Activated naive CD4-positive, alpha-beta T cell treated with anti-CD3 and anti-CD28 coated beads, Interleukin-2, amount 50 U/mL, for 16 hours (primary cell): ENCODE measurements at regions not wholly inside any gene's neighbourhood (a gene's known extent, or its start where the extent isn't known, plus 50 kb on each side); places are given as distances from the start of the nearest gene placed in this dataset.
"Not testable (repeated sequence)": the region's sequence is repeated elsewhere in the genome, so short reads cannot be mapped to it uniquely, and the experiment has no call there.

Experiments used
- DNase-seq: peaks from one replicate; pipeline ENCODE4 v3.0.0-alpha.2; 2020

DNA sequence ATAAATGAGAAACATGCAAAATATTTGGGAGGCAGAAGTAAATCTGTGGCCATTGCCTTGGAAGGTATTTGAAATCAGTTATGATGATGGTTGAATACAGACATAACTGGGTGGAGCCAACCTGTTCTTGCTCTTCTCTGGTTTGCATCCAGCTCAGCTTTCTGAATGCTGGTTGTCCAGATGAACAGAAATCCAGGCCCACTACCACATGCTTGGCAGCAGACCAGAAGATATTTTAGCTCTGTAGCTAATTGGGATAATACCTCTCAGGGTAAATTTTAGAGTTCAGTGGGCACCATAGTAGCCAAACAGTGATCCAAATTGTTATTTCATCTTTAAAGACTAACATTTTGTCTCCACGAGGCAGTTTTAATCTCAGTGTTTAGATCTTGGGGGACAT, 308.3 kb downstream of the RAB38 start:
- no peak for DNase-seq

DNA sequence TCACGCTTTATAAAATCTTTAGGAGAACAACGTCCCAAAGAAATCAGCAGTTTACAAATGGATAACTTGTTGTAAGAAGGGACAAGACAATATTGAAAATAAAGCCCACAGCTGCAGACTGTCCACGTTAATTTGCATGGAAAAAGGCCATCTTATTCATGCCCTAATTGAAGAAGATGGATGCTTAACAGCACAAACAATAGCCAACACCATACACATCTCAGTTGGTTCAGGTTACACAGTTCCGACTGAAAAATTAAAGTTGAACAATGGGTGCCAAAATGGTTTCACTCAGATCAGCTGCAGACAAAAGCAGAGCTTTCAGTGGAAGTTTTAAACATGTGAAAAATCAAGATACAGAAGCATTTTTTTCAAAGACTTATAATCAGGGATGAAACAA, 314.2 kb downstream of the RAB38 start:
- no peak for DNase-seq

DNA sequence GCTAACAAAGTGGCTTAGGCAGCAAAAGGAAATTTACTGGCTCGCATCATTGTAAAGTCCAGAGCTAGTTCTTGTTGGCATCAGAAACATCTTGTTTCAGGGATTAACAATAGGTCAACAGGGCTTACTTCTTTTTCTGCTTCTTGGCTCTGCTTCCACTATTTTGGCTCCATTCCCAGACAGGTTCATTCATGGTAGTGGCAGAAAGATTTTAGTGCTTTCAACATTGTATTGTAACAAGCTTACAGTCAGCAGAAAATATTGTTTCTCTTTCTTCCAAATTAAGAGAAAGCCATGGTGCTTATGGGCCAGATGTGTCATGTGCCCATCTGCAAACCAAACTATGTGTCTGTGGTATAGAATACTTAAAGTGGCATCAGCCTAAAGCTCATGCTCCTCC, 315.6 kb downstream of the RAB38 start:
- DNase-seq: no peak

- DNase-seq: no peak
Observed at GRCh38 chr11:87851827-87852226, 323.4 kb downstream of the RAB38 start.

GRCh38 chr11:87851234-87851633, 324.0 kb downstream of the RAB38 start:
- no peak for DNase-seq

DNA sequence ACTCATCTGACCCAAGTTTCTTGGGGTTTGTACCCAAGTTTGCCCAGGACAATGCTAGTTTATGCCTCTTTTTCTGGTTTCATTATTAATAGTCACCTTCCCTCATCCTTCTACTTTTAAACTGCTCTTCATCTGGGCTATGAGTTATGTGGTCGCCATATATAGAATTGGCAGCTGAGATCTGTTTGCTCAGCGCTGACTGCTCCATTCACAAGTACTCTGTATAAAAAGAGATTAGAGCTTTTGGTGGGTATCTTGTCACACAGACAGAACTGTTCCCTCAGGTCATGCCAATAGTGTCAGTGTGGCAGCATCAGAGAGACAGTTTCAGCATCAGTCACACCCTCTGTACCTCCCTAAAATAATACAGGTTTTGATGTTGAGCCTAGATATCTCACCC, 326.0 kb downstream of the RAB38 start:
- DNase-seq: no peak

GRCh38 chr11:87840786-87841185, 334.5 kb downstream of the RAB38 start:
- no peak for DNase-seq

- no peak for DNase-seq
Observed at GRCh38 chr11:87832211-87832610, 343.0 kb downstream of the RAB38 start.

GRCh38 chr11:87820011-87820410, 355.2 kb downstream of the RAB38 start:
- no peak for DNase-seq

DNA sequence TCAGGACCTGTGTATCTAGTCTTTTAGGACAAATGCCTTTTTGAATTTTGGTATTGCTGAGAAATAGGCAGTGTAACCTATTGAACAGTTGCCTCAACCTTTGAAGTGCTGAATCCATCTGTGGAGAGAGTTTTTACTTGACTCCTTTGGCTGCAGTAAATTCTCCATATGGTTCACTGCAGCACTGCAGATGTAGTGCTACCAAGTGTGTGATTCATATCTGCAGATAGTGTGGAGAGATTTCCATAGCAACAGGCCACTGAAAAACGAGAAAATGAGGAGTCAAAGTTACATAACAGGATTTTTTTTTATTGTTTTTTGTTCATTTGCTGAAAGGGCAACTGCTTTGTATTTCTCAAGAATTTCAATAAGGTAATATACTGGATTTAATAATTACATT, 356.1 kb downstream of the RAB38 start:
- DNase-seq: no peak

DNA sequence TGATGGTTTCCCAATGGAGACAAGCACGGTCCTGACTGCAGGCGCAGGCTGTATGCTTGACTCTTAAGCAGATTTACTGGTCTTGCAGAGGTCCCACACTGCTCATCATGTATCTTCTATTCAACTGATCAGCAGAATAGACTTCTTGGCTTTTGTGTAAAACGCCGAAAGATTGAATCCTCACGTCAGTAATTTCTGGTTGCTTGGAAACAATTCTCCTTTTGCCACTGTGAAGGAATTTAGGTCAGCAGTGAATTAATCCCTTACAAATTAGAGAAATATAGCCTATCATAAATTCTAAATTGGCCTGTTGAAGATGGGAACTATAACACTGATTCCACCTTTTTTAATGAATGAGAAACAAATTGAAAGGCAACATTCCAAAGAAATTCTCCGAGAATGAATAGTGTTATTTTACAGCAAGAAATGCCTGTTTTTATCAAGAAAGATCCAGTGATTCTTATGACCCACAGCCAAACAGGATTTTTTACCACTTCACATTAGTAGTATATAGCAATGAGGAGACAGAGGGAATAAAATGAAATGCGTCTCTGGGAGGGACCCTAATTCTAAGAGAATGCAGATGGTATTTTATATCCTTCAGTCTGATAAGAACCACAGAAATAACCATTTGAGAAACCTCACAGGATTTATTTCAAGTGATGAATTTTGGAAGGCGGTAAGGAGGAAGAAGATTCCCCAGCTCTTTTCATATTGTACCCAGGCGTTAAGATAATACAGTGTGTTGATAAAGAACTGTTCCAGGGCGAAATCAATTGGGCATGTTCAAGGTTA, 362.5 kb downstream of the RAB38 start:
- DNase-seq: no peak

DNA sequence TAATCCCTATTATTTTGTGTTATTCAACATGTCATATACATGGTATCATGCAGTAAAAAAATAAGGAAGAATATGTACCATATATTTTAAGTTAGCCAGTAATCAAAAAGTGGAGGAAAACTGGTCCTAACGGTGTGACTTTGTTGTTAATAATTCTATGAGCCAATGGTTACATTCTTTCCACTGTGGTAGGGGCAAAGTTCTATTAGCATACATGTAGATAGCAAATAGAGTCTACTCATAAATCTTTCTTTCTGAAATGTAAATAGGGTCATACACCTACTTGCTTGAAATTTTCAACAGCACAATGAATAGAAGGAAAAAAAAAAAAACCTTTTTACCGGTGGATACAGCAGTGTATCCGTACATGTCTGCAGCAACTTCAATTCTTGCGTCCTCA, 364.8 kb downstream of the RAB38 start:
- no peak for DNase-seq

GRCh38 chr11:87809256-87809655, 366.0 kb downstream of the RAB38 start:
- no peak for DNase-seq

GRCh38 chr11:87804176-87804575, 371.1 kb downstream of the RAB38 start:
- DNase-seq: no peak

DNA sequence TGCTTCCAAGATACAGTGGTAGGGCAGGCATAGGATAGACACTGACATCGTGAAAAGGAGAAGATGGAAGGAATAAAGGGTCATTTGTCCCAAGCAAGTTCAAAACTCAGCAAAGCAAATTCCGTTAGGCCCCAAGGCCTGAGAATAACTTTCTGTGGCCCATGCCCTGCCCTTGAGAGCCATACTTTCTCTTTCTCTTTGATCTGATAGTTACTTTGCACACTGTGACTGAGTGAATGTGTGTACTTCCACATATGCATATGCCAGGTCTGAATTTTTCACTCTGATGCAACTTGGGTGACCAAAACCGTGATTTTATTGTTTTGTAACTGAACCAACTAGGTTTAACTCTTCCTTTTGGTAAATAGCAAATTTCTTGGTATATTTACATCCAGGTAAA, 371.5 kb downstream of the RAB38 start:
- DNase-seq: no peak

DNA sequence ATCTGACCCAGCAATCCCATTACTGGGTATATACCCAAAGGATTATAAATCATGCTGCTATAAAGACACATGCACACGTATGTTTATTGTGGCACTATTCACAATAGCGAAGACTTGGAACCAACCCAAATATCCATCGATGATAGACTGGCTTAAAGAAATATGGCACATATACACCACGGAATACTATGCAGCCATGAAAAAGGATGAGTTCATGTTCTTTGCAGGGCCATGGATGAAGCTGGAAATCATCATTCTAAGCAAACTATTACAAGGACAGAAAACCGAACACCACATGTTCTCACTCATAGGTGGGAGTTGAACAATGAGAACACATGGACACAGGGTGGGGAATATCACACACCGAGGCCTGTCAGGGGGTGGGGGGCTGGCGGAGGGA, 390.4 kb downstream of the RAB38 start:
- not testable (repeated sequence) for DNase-seq

DNA sequence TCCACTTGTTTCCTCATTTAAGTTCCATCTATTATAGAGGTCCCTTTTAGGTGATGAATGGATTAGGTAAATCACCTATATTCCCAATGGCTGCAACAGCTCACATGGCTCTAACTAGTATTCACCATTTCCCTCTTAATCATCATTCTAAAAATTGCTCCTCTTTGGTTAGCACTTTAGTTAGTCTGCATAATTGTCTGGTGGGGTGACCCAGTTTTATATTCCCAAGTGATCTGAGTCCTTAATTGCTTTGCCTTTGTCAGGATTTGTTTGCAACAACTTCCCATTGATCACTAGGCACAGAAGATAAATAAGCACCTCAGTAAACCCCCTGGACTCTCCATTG, 395.2 kb downstream of the RAB38 start:
- DNase-seq: no peak

GRCh38 chr11:87779276-87780067, 395.8 kb downstream of the RAB38 start:
- no peak for DNase-seq

DNA sequence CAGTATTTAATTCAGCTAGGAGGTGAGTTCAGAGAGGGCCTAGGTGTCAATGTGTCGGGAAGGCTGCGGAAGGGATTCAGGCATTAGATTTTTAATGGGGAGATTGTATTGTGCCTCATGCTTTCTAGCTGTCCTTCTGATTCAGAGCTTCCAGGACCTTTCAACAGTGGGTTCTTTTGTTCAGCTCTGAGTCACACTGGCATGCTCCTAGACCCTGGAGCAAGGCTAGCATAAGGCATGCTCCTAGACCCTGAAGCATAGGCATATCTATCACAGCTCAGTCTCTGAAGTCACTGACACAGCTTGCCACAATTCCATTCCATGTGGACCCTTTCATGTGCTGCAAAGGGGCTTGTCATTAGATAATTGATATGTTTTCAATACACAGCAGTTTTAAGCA, 396.9 kb downstream of the RAB38 start:
- no peak for DNase-seq

DNA sequence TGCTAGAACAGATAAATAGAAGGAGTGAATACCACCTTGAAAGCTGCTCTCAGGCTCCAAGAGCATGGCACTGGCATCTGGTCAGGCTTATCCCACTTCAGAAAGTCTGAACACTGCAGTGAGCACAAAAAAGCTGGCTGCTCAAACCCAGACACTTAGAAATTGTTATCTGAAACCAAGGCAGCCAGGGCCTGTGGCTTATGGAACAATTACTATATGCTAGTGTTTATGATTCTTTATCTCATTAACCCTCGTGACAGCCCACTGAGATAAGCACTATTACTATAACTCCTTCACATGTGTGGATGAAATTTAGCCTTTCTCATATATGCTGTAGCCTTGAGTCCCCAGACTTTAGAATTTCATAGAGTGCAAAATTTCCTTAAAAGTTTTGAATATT, 400.2 kb downstream of the RAB38 start:
- DNase-seq: no peak

DNA sequence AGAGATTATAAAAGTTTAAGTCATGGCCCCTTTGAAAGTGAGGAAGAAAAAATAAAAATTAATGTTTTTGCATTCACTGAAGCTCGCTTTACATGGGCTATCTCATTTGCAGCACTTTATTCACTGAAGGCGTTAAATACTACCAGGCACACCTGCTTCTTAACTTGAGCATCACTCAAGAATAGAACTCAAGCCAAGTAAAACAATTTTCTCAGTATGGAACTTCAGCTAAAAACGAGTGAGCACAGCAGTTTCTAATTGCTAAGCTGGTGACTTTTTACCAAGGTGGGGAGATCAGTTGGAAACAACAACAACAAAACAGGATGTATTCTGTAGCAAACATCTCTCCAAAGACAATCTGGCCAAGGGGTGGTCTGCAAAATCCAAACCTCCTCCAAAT, 405.6 kb downstream of the RAB38 start:
- no peak for DNase-seq

DNA sequence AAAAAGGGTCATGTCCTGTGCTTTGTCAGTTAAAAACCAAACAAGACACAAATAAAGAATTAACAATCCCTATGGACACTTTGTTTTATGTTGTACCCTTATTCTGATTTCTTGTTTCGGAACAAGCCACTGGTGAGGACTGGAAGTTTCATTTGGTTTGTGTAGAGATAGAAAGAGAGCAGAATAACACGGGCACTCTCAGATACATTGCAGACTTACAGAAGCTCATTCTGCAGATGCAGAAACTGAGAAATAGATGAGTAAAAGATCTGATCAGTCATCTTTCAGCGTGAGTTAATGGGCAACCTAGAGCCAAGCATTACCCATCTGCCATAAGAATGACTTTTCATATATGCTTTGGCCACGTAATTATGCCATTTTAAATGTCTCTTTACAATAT, 407.6 kb downstream of the RAB38 start:
- no peak for DNase-seq

GRCh38 chr11:87764075-87764474, 411.2 kb downstream of the RAB38 start:
- not testable (repeated sequence) for DNase-seq

DNA sequence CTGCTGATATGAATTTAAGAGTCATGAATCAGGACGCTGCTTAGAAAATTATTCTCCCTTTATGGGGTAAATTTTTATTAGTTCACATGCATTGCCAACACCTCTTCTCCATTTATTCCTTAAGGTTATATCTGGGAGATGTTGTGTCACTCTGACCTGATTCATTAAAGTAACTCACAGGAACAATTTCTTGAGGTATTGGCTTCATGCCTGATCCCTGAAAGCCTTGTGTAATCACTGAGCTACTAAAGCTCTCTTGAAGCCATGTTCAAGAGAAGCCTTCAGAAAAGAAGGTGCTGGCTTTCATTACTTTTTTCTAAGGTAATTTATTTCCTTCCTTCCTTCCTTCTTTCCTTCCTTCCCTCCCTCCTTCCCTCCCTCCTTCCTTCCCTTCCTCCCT, 420.6 kb downstream of the RAB38 start:
- no peak for DNase-seq

- no peak for DNase-seq
Observed at GRCh38 chr11:87753143-87753542, 422.1 kb downstream of the RAB38 start.
